NT2/D1 (cell line): ENCODE measurements at regions not wholly inside any gene's neighbourhood (a gene's known extent, or its start where the extent isn't known, plus 50 kb on each side); places are given as distances from the start of the nearest gene placed in this dataset.

Source experiments
- DNase-seq: peaks from one replicate; pipeline ENCODE4 v3.0.0-alpha.2; 2011; ENCODE audit warnings: low read depth, low spot score
- H3K27me3 ChIP-seq: 2 replicates; pipeline ENCODE4 v1.6.0; 2011; ENCODE audit warnings: mild to moderate bottlenecking; ENCODE audit not compliant: insufficient read length, insufficient read depth
- H3K36me3 ChIP-seq: 2 replicates; pipeline ENCODE4 v1.6.1; 2011; ENCODE audit warnings: mild to moderate bottlenecking, low read length, mixed read lengths; ENCODE audit not compliant: insufficient read depth, insufficient read length
- H3K4me1 ChIP-seq: 2 replicates; pipeline ENCODE4 v1.5.1; 2011; ENCODE audit not compliant: insufficient read depth, insufficient read length
- H3K4me3 ChIP-seq: 2 replicates; pipeline ENCODE4 v1.5.1; 2011; ENCODE audit warnings: low read depth; ENCODE audit not compliant: insufficient read length
- H3K9ac ChIP-seq: 2 replicates; pipeline ENCODE4 v1.6.0; 2011; ENCODE audit warnings: low read depth; ENCODE audit not compliant: insufficient read length
- H3K9me3 ChIP-seq: 2 replicates; pipeline ENCODE4 v1.5.1; 2011; ENCODE audit warnings: mild to moderate bottlenecking, low read length; ENCODE audit not compliant: insufficient read depth
- SUZ12 ChIP-seq: IDR thresholded peaks from 2 replicates; pipeline ENCODE4 v1.6.1; 2011; ENCODE audit not compliant: insufficient read length, insufficient read depth; ENCODE audit errors: extremely low read depth
- YY1 ChIP-seq: IDR thresholded peaks from 2 replicates; pipeline ENCODE4 v1.6.1; 2011; ENCODE audit not compliant: insufficient read length, insufficient read depth
- ZNF274 ChIP-seq: IDR thresholded peaks from 2 replicates; pipeline ENCODE4 v1.6.1; 2011; ENCODE audit warnings: mild to moderate bottlenecking, low read depth, low read length

GRCh38 chr5:144794922-144795321 is 624.2 kb downstream of the KCTD16 start:
- no peaks in the 10 kb centered on the region for H3K4me1 ChIP-seq
- DNase-seq, result no peak
- no peak overlapping the region for H3K9ac ChIP-seq
- H3K4me3 ChIP-seq, result no peak overlapping the region
- H3K36me3 ChIP-seq, result no peaks in the 10 kb centered on the region
- H3K27me3 ChIP-seq, result no peaks in the 10 kb centered on the region
- no peaks in the 10 kb centered on the region for H3K9me3 ChIP-seq
- TF ChIP-seq SUZ12, result no peak
- TF ChIP-seq YY1, result no peak
- no peak for TF ChIP-seq ZNF274

- H3K4me3 ChIP-seq, result no peak overlapping the region
- H3K9me3 ChIP-seq, result no peaks in the 10 kb centered on the region
- no peaks in the 10 kb centered on the region for H3K36me3 ChIP-seq
- no peaks in the 10 kb centered on the region for H3K4me1 ChIP-seq
- H3K9ac ChIP-seq, result no peak overlapping the region
- no peak for TF ChIP-seq SUZ12
- no peak for TF ChIP-seq ZNF274
- no peak for TF ChIP-seq YY1
- H3K27me3 ChIP-seq, result no peaks in the 10 kb centered on the region
- no peak for DNase-seq
These were observed 617.9 kb downstream of the KCTD16 start for GRCh38 chr5:144788556-144788955.

GRCh38 chr5:144788046-144788445 is 617.4 kb downstream of the KCTD16 start:
- Histone ChIP-seq H3K9me3 (no peaks in the 10 kb centered on the region), H3K4me1 (no peaks in the 10 kb centered on the region), H3K27me3 (no peaks in the 10 kb centered on the region), H3K9ac (no peak overlapping the region), H3K36me3 (no peaks in the 10 kb centered on the region), H3K4me3 (no peak overlapping the region)
- TF ChIP-seq SUZ12 (no peak), YY1 (no peak), ZNF274 (no peak)
- DNase-seq, result no peak

- Histone ChIP-seq H3K9ac (no peak overlapping the region), H3K9me3 (no peaks in the 10 kb centered on the region), H3K4me3 (no peak overlapping the region), H3K27me3 (no peaks in the 10 kb centered on the region), H3K36me3 (no peaks in the 10 kb centered on the region), H3K4me1 (no peaks in the 10 kb centered on the region)
- TF ChIP-seq ZNF274 (no peak), YY1 (no peak), SUZ12 (no peak)
- no peak for DNase-seq
These were observed 608.7 kb downstream of the KCTD16 start for GRCh38 chr5:144779368-144779767.

- no peak for TF ChIP-seq YY1
- no peak for TF ChIP-seq ZNF274
- no peak for TF ChIP-seq SUZ12
- Histone ChIP-seq H3K4me3 (no peak overlapping the region), H3K9ac (no peak overlapping the region), H3K36me3 (no peaks in the 10 kb centered on the region), H3K27me3 (no peaks in the 10 kb centered on the region), H3K9me3 (no peaks in the 10 kb centered on the region), H3K4me1 (no peaks in the 10 kb centered on the region)
- no peak for DNase-seq
These were observed 607.9 kb downstream of the KCTD16 start for GRCh38 chr5:144778561-144778960.

- no peak for DNase-seq
- no peak overlapping the region for H3K9ac ChIP-seq
- H3K4me3 ChIP-seq, result no peak overlapping the region
- TF ChIP-seq YY1 (no peak), SUZ12 (no peak), ZNF274 (no peak)
- no peaks in the 10 kb centered on the region for H3K9me3 ChIP-seq
- H3K27me3 ChIP-seq, result no peaks in the 10 kb centered on the region
- H3K4me1 ChIP-seq, result no peaks in the 10 kb centered on the region
- no peaks in the 10 kb centered on the region for H3K36me3 ChIP-seq
These were observed 603.5 kb downstream of the KCTD16 start for GRCh38 chr5:144774197-144774596.

- Histone ChIP-seq H3K36me3 (no peaks in the 10 kb centered on the region), H3K9ac (no peak overlapping the region), H3K27me3 (no peaks in the 10 kb centered on the region), H3K4me1 (no peaks in the 10 kb centered on the region), H3K4me3 (no peak overlapping the region), H3K9me3 (no peaks in the 10 kb centered on the region)
- TF ChIP-seq ZNF274 (no peak), SUZ12 (no peak), YY1 (no peak)
- no peak for DNase-seq
These were observed 603.0 kb downstream of the KCTD16 start for GRCh38 chr5:144773628-144774027.

GRCh38 chr5:144771802-144772201 is 601.1 kb downstream of the KCTD16 start:
- Histone ChIP-seq H3K9me3 (no peaks in the 10 kb centered on the region), H3K27me3 (no peaks in the 10 kb centered on the region), H3K36me3 (no peaks in the 10 kb centered on the region), H3K4me3 (no peak overlapping the region), H3K9ac (no peak overlapping the region), H3K4me1 (no peaks in the 10 kb centered on the region)
- no peak for TF ChIP-seq YY1
- TF ChIP-seq SUZ12, result no peak
- DNase-seq, result no peak
